ENCODE measurements at regions not wholly inside any gene's neighbourhood (a gene's known extent, or its start where the extent isn't known, plus 50 kb on each side); places are given as distances from the start of the nearest gene placed in this dataset.

DNA sequence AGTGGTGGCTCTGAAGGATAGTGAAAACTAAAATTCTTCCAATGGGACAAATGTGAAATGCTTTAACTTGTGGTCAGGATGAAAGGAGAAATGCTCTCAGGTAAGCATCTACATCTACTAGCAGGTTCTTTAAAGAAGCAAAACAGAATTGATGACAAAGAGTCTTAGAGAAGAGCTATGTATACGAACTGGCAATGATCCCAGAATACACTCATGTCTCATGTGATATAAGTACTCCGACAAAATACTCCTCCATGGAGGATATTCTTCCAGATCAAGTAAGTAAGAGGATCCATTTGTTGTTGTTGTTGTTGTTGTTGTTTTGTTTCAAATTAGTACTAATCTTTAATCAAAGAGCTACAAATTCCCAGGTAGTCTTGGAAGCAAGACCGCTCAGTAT, 174.0 kb upstream of the ATP1B1 start:
- ATAC-seq: no peak

DNA sequence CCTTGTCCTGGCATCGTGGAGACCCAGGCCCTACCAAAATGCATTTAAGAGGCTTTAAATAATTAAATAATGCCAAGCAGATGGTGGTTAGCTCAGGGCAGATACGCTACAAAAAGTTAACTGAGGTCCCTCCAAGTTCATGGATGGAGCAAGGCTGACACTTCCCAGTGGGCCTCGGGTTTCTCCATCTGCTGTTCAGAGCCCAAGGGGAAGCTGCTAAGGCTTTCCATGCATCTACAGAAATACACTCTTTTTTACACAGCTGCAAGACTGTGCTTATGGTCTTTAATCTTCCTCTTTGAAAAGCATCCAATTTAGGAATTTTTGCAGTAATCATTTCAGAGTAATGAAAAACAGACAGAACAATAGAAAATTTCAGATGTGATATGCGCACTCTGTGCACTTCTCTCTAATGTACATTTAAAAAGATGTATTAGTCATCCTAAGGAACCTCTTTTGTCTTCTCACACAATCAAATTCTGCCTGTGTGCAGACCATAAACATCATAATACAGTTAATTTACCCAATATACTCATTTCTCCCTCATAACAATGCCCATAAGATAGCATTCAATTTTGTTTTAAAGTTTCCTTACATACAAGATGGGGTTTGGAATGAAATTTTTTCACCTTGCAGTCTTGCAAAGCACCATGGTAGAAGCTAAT, 173.2 kb upstream of the ATP1B1 start:
- no peaks in the 10 kb centered on the region for H3K4me1 ChIP-seq
- no peaks in the 10 kb centered on the region for H3K27me3 ChIP-seq
- H3K27ac ChIP-seq: no peak overlapping the region
- TF ChIP-seq, protein P1, sequence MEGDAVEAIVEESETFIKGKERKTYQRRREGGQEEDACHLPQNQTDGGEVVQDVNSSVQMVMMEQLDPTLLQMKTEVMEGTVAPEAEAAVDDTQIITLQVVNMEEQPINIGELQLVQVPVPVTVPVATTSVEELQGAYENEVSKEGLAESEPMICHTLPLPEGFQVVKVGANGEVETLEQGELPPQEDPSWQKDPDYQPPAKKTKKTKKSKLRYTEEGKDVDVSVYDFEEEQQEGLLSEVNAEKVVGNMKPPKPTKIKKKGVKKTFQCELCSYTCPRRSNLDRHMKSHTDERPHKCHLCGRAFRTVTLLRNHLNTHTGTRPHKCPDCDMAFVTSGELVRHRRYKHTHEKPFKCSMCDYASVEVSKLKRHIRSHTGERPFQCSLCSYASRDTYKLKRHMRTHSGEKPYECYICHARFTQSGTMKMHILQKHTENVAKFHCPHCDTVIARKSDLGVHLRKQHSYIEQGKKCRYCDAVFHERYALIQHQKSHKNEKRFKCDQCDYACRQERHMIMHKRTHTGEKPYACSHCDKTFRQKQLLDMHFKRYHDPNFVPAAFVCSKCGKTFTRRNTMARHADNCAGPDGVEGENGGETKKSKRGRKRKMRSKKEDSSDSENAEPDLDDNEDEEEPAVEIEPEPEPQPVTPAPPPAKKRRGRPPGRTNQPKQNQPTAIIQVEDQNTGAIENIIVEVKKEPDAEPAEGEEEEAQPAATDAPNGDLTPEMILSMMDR (IDR thresholded peaks at IDR 0.05): no peak
- H3K4me3 ChIP-seq: no peak overlapping the region
- DNase-seq (no peak), ATAC-seq (no peak)
- H3K9me3 ChIP-seq: no peaks in the 10 kb centered on the region
- intact Hi-C loops (cut with DNase I): no loop called here
- H3K36me3 ChIP-seq: no peaks in the 10 kb centered on the region

More for the DNA sequence above, 174.0 kb upstream of the ATP1B1 start:
- Histone ChIP-seq H3K4me3 (no peak overlapping the region), H3K27me3 (no peaks in the 10 kb centered on the region), H3K4me1 (no peaks in the 10 kb centered on the region), H3K27ac (no peak overlapping the region), H3K9me3 (no peaks in the 10 kb centered on the region), H3K36me3 (no peaks in the 10 kb centered on the region)
- TF ChIP-seq, protein P1 (IDR thresholded peaks at IDR 0.05): no peak
- intact Hi-C loops (cut with DNase I): no loop called here
- DNase-seq: no peak

DNA sequence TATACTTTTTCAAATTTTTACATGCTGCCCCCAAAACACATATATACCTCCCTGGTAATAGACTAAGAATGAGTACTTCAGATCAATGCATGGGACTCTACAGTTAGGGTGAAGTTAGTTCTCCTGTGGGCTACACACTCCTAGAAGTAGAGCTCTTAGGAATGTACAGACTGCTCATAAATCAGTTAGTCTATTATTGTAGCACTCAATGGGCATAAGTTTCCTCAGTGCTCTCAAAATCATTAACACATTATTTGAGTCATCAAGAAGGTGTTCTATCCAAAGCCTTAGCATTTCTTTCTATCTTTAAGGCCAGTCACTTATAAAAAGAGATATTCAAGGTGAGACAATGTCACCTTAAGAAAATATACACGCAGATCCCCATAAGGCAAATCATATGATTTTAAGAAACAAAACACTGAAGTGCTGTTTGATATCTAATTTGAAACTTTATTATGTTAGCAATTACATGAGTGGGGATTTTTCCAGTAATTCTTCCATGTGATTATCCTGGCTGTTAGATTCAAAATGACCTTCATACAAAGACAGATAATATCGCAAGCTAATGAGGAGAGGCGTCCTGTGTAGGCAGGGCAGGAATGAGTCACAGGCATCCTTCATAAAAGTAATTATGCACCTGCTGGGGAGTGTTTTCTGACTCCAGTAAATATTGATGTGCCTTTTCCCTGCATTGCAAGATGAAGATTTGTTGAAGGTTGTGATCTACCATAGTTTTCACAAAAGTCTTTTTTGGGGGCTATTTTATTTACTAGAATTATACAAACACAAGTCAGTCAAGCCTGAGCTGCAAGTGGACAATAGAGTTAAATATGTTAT, 167.2 kb upstream of the ATP1B1 start:
- intact Hi-C loops (cut with DNase I): no loop called here
- TF ChIP-seq, protein P1 (IDR thresholded peaks at IDR 0.05): no peak
- H3K9me3 ChIP-seq: no peaks in the 10 kb centered on the region
- ATAC-seq (peak; percentile 51), DNase-seq (no peak)
- no peaks in the 10 kb centered on the region for H3K36me3 ChIP-seq
- H3K4me1 ChIP-seq: no peaks in the 10 kb centered on the region
- no peak overlapping the region for H3K4me3 ChIP-seq
- no peak overlapping the region for H3K27ac ChIP-seq
- H3K27me3 ChIP-seq: no peaks in the 10 kb centered on the region

DNA sequence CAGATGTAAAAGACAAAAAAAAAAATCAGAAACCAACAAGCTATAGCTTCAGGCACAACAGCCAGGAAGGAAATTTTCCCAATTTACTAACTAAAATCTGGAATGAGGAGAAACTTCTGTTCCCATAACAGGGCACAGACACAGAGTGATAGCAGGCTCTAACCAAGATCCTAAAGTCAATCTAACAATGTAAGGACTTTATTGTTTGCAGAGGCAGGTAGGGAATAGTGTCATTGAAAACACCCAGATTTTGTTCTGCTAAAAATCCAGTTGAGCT, 166.6 kb upstream of the ATP1B1 start:
- Histone ChIP-seq H3K27ac (no peak overlapping the region), H3K9me3 (no peaks in the 10 kb centered on the region), H3K36me3 (no peaks in the 10 kb centered on the region), H3K27me3 (no peaks in the 10 kb centered on the region), H3K4me3 (no peak overlapping the region), H3K4me1 (no peaks in the 10 kb centered on the region)
- no peak for DNase-seq
- ATAC-seq: no peak
- TF ChIP-seq, protein P1 (IDR thresholded peaks at IDR 0.05): no peak
- intact Hi-C loops (cut with DNase I): no loop called here

DNA sequence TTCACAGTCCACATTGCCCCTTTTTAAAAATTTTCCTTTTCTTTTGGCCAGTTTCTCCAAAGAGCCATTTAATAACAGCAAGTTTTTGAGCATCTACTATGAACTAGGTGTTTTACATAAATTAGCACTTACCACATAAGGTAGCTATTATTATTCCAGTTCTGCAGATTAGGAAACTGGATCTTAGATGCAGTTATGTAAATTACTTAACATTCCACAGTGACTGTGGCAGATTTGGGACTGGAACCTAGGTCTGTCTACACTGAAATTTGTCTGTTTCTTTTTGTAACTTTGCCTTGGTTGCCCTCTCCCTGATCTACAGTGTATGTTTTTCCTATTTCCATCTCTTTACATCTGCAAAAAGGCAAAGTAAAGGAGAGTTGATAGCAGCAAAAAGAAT, 164.8 kb upstream of the ATP1B1 start:
- DNase-seq: no peak
- Histone ChIP-seq H3K36me3 (no peaks in the 10 kb centered on the region), H3K27me3 (no peaks in the 10 kb centered on the region), H3K9me3 (no peaks in the 10 kb centered on the region), H3K27ac (no peak overlapping the region), H3K4me3 (no peak overlapping the region), H3K4me1 (no peaks in the 10 kb centered on the region)
- TF ChIP-seq, protein P1 (IDR thresholded peaks at IDR 0.05): no peak
- intact Hi-C loops (cut with DNase I): no loop called here
- no peak for ATAC-seq

All from left lung (tissue), 4 donors.